GM18870 (cell line): ENCODE measurements at regions not wholly inside any gene's neighbourhood (a gene's known extent, or its start where the extent isn't known, plus 50 kb on each side); places are given as distances from the start of the nearest gene placed in this dataset.

Experiments used
- ATAC-seq: cut with Tn5 transposase; IDR thresholded peaks from one replicate; pipeline ENCODE4 v1.9.1; 2021; ENCODE audit warnings: moderate library complexity; ENCODE audit not compliant: unreplicated experiment

DNA sequence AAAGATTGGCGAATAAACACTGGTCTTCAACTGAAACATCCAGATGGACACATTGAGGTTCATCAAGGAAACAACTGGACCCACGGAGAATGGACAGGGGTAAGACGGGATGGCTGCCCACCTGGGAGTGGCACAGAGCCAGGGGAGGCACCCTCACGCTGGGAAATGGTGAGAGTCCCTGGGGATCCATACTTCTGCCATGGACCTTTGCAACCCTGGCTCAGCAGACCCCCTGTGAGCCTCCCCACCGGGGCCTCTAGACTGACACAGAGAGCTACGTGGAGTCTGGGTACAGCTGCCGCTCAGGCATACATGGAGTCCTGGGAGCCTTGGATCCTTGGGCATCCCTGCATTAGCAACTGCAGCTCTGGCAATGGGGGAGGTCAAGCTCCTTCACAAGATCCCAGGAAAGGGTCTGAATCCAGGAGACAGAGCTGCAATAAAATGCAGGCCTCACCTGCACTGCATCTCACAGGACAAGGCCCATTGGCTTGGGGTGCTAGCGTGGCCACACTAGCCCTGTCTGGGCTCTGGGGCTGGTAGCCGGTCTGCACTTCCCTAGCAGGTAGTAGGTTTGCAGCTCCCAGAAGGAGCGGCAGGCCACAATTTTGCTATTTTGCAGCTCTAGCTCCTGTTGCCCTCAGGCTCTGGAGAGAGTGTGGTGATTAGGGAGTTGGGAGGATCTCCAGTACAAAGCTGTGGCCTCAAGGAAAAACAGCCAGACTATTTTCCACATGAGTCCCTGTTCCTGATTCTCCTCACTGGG is 496.4 kb upstream of the LRRC4C start:
- no peak for ATAC-seq

DNA sequence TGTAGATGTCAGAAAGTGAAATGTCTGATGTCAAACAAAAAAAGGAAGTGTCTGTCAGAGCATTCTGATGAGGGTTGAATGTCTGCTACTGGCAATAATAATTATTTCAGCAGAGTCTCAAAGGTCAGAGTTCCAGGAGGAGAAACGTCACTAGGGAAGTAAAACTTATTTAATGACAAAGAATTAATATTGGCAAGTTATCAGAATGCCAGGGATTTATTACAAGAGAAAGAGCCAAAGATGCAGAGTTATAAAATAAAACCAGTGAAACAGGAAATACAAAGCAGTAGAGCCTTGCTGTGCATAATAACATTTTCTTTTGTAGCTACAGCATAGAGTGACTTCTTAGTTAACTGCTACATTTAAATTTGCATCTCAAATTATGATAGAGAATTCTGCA is 504.0 kb upstream of the LRRC4C start:
- ATAC-seq: no peak

DNA sequence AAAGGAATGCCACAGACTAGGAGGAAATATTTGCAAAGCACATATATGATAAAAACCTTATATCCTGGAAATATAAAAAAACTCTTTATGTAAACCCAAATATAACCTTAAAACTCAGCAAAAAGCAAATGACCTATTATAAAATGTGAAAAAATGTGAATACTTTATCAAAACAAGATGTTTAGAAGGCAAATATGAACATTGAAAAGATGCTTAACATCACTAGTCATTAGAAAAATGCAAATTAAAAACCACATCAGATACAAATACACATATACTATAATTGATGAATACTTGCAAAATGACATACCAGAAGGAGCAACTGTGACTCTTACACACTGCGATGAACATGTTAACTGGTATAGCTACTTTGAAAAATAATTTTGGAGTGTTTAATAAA is 511.2 kb upstream of the LRRC4C start:
- ATAC-seq: no peak

DNA sequence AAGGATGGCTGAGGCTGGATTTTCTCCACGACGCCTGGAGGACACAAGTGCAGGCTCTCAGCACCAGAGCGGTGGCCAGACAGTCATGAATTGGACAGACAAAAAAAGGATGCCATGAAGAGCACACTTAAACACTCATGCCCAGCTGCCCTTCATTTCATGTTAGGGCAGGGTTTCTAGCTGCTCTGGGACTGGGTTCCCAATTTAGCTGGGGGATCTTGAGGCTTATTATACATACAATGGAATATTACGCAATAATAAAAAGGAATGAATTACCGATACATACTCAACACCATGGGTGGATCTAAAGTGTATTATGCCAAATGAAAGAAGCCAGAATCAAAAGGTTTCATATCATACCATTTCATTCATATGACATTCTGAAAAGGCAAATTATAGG is 512.1 kb upstream of the LRRC4C start:
- no peak for ATAC-seq

DNA sequence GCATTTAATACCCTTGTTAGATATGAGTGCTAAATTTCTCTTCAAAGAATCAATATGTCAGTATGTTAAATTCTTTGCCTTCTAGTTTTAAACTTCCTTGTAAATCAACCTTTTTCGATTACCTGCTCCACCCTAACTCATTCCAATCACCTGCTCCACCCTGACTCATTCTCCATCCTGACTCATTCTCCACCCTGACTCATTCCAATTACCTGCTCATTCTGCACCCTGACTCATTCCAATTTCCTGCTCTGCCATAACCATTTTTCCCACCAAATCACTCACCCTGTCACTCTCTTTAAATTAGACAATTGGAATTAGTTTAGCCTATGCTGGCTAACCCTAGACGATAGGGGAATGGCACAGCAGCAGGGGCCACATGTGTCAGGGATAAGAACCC is 519.5 kb upstream of the LRRC4C start:
- no peak for ATAC-seq

DNA sequence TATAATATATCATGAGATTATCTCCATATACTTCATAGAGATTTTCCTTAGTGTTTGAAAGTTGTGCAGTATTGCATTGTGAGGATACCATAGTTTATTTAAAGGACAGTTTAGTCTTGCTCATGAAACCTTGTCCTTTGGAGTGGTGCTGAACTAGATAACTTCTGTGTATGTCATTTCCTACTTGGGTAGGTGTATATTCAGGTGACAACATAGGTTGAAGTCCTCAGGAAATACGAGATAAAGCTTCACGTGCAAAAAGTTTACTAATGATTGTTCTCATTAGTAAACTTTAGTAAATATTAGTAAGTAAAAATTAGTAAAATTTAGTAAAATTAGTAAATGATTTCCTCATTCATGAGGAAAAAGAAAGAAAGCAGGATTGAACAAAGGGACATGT is 521.3 kb upstream of the LRRC4C start:
- ATAC-seq: no peak

DNA sequence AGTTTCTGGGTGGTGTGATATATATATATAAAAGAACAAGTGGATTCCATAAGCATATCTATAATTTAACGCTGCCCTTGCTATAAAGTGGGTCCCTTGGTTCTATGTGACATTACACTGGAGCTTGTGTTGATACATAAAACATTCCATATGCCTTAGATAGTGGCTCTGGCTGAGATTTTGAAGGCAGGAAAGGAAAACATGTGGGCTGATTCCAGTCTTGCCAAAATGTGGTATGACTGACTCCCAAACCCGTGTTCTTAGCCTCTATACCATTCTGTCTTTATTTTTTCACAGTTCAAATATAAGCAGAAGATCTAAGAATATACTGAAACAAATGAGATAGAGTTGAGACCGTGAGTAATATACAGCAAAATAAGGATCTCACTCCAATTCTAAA is 522.8 kb upstream of the LRRC4C start:
- no peak for ATAC-seq

DNA sequence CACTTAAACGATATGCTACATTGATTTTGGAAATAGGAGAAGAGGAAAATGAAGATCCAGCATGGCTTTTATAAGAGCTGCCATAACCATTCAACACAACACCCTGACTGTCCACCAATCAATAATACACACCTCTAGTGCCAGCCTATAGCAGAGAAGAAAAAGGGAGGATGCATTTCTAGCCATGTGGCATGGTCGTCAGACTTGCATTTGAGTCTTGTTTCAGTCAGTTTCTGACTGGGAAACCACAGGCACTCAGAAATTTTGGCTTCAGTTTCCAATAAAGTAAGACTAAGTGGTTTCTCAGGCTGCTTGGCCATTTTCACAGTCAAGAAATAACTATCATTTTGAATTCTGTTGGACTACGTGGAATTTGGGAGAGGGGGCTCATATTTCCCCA is 523.5 kb upstream of the LRRC4C start:
- no peak for ATAC-seq

DNA sequence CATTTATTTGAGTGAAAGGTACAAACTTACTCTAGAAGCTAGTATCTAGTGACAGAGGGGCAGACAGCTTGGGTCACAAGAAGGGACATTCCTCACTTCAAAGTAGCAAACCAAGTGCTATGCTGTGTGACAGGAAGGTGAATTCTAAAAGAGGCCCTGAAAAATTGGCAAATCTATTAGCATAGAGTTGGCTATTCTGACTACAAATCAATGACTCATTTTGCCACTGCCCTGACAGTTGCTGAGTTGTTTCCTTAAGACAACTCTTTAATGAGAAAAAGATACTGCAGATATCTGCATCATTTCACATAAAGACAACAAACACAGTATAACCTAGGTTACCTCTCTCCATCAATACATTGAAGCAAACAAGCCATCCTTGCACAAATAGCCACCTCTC is 524.0 kb upstream of the LRRC4C start:
- no peak for ATAC-seq

DNA sequence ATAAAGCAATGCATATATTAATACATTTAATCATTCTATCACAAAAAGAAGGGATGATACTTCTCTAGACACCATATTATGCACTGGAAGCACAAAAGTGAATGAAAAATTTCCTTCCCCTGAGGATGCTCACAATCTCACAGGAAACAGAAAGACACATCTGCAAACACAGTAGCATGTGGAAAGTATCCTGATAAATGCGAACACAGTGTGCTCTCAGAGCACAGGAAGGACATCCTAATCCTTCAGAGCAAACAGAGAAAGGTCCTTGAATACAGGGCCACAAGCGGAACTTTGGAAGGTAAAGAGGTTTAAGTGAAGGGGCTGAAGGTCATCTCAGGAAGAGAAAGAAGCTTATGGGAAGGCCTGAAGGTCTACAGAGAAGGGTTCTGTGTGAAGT is 524.6 kb upstream of the LRRC4C start:
- no peak for ATAC-seq

DNA sequence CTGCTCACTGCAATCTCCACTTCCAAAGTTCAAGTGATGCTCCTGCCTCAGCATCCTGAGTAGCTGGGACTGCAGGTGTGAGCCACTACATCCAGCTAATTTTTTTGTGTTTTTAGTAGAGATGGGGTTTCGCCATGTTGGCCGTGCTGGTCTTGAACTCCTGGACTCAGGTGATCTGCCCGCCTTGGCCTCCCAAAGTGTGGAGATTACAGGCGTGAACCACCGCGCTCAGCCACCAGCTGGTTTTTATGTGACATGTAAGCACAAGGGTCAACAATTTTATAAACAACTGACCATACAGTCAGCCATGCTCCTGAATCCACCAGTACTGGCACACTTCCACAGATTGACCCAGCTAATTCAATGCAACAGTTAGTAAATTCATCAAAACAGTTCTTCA is 526.3 kb upstream of the LRRC4C start:
- no peak for ATAC-seq

DNA sequence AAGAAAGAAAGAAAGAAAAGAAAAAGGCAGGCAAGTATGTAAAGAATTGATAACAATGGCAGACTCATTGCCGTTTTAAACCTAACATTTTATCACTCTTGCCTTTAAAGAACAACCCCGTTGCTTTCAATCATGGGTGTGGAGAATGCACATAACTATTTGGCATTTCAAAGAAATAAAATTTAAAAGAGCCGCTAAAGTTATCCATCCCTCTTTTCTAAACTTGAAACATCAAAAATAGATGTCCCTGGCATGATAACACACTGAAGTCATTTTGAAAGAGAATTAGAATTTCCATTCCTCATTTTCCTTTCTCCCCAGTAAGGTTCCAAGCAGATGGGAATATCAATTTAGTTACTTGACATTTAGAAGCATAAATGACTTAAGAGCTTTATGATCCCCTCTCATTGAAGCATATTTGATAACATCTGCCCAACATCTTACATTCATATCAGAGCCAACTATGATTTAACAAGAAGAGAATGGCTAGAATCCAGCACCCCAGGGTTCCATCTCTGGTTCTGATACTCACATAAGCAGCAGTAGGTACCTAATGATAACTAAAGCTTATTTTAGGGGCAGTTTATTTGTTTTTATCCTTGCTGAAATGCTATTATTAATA is 529.6 kb upstream of the LRRC4C start:
- ATAC-seq: no peak

DNA sequence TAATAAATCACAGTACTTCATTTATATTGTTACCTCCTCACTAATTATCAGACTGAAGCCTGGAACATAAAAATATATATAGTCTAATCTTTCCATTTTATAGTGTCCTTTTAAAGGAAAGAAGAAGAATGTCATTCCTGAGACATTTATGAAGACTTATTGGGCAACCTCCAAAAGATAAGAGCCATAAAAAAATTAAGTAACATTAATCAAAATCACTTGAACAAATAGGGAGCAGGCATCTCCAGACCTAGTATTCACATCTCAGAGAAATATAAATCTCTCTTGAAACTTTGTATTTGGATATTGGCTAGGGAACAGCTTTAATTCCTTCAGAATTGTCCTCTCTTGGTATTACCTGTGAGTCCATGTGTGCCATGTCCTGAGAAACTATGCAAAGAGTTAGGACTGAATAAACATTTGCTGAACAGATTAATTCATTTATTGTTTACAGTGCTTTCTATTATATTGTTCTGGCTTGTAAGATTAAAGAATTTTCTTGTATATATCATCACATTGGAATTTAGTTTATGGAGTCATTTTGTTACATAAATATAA is 530.5 kb upstream of the LRRC4C start:
- no peak for ATAC-seq

DNA sequence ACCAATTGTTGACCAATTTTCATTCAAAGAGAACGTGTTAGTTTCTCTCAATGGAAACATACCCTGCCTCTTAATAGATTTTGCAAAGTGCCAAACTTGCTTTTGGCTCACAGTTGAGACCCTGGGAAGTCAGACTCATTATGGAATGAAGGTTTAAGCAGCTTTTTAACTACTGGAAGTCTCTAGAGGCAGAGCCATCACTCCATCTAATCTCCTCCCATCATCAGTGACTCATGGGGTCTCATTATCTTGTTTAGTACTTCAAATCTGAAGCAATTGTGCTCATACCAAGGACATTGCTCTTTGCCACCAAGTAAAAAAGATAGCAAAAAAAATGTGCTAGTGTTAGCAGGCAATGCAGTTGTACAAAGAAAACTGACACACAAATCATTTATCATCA is 537.1 kb upstream of the LRRC4C start:
- no peak for ATAC-seq

DNA sequence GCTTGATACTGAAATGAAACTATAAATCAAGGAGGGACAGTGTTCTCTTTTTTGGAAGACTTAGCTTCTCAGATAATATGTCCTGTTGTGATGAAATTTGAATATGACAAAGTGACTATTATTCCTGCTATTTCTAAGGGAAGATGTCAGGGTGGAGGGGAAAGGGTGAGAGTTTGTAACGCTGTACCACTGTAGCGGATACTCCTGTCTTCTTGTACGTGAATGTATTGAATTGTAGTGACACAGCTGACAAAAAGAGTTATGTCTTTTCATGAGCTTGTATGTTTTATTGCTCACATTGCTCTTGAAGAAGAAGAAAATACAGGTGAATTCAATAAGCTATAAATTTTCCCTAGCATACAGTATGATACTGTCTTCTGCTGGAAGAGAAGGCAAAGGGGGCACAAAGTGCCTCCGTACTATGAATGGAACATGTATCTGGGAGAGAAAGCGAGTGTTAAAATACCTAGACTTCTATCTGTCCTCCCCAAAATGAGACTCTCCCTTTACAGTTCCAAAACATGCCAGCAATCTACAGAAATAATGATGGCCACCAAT is 538.5 kb upstream of the LRRC4C start:
- ATAC-seq: no peak

DNA sequence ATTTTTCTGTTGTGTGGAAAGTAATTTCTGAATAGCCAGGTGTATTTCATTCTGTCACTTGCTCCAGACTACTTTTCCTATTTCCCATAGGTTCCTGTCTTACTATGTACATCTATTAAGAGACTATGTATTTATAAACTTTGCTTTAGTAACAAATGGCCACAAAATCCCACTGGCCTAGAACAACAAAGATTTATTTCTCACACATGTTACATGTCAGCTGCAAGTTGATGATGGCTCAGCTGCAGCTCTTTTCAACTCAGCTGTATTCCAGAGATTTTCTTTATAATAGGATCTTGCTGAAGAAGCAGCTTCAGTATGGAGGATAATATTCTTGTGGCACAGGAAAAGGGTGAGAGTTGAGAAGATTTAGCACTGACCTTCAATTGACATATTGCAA is 539.6 kb upstream of the LRRC4C start:
- no peak for ATAC-seq

DNA sequence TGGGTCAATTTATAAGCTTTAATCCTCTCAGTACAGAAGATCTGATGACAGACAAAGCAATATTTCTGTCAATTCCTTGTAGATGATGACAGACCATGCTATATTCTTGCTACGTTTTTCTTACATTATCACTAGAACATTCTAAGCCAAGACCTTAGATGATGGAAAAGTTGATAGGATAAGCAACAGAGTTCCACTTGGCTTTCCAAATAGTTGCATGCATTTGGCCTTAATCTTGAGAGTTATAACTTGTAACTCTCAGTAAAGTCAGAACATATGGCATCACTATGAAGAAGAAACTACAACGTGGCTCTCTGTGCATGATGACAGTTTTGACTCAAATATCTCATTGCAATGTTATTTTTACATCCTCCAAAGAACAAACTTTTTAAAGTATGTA is 544.3 kb upstream of the LRRC4C start:
- ATAC-seq: no peak

DNA sequence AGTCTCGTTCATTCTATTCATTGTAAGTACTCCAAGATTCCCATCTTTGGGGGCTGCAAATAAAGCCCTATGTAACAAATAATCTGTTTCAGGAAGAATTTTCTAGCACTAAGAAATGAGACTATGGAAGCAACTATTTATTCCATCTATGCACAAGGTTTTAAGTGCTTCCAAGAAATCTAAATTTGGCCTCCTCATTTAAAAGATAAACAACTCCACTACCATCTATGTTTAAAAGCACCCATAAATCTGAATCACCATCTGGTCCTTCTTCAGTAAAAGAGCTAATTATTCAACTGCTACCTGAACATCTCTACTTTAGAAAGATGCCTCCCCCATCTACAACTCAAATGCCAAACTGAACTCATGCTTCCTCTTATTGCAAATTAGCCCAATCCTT is 547.3 kb upstream of the LRRC4C start:
- no peak for ATAC-seq

DNA sequence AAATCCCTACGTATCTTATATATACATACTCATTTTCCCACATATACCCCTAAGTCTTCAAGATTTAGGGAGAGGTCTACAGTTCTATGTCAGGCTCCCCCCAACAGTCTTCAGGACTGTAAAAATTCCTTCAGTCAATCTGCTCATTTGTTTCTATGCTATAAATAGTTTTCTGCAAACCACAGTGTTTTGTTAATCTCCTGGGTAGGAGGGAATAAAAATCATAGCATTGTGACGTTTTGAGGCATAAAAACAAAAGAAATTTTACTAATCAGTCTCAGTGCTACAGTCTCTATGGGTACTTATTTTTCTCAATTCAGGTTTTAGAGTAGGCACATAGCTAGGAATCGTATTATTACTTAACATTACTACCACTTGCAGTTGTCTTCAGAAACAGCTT is 552.8 kb upstream of the LRRC4C start:
- no peak for ATAC-seq

DNA sequence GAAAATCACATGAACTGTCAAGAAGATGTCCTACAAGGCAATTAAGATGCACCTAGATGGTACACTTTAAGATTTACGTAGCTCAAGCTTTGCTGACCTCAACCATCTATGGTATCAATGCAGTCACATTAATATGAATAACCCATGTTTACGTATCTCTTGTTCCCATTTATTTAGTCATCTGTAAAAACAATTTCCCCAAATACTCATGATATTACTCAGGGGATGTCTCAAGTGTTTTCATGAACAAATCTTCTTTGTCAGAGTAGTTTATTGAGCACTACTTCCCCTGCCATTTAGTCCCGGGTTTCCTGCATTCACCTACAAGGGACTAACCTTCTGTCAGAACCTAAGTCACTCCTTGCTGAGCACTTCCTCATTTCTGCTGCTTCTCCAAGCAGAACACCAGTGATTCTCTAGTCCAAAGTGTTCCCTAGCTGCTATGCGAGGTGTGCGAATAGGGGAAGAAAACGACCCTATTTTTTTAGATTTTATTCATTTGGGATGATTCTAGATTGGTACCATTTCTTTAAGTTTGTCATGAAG is 554.3 kb upstream of the LRRC4C start:
- ATAC-seq: no peak

DNA sequence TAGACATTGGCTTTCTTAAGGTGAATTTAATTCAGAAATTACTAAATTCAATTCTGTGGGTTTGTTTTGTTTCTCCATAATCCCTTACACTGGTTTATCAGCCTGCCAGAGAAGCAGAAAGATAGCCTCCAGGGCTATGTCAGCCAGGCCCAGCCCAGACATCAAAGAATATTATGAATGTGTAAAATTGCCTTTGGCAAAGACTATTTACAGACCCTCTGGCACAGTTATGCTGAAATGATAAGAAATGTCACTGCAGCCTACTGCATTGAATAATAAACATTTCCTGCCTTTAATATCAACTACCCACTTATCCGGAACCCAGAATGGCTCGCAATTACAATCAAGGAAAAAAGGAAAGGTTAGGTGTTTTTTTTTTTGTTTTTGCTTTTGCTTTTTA is 562.5 kb upstream of the LRRC4C start:
- no peak for ATAC-seq

DNA sequence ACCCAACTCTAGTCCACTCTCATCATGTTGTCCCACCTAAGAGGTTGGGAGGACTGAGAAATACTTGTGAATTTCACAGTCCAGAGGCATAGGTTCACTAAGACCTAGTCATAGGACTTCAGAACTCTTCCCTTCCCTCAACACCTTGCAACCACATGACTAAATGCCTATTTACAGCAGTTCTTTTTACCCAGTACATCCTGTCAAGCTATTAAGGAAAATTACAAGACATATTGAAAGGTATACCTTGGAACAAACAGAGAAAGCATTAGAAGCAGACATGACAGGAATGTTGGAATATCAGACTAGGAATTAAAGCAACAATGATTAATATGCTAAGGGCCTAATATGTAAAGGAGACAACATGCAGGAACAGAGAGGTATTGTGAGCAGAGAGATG is 563.8 kb upstream of the LRRC4C start:
- no peak for ATAC-seq
